Tibial nerve (tissue), 4 donors: ENCODE measurements at regions not wholly inside any gene's neighbourhood (a gene's known extent, or its start where the extent isn't known, plus 50 kb on each side); places are given as distances from the start of the nearest gene placed in this dataset.
"Not testable (repeated sequence)": the region's sequence is repeated elsewhere in the genome, so short reads cannot be mapped to it uniquely, and the experiment has no call there.

Experiments
- DNase-seq, 2 donors: peaks; one replicate each; pipeline ENCODE4 v3.0.0-alpha.2; 2019; ENCODE audit warnings: low spot score in 2 of 2
- H3K27ac ChIP-seq, 4 donors: fragments of 200-600 bp; sonication (generic) in 3 of 4; one replicate each; pipeline ENCODE4 v1.5.1; 2017 to 2019; ENCODE audit warnings: mild to moderate bottlenecking in 1 of 4
- H3K27me3 ChIP-seq, 2 donors: fragments of 200-600 bp; sonication (generic) in 1 of 2; one replicate each; pipeline versions ENCODE4 v1.5.1 to v1.6.0; 2017 to 2019
- H3K36me3 ChIP-seq, 3 donors: fragments of 200-600 bp; sonication (generic); one replicate each; pipeline ENCODE4 v1.5.1; 2018 to 2019
- H3K4me1 ChIP-seq, 4 donors: fragments of 200-600 bp; sonication (generic) in 3 of 4; one replicate each; pipeline ENCODE4 v1.5.1; 2017 to 2019
- H3K4me3 ChIP-seq, 4 donors: fragments of 200-600 bp; sonication (generic) in 3 of 4; one replicate each; pipeline ENCODE4 v1.5.1; 2017 to 2019; ENCODE audit warnings: mild to moderate bottlenecking in 1 of 4, moderate library complexity in 1 of 4
- H3K9me3 ChIP-seq, 4 donors: fragments of 200-600 bp; sonication (generic) in 3 of 4; one replicate each; pipeline ENCODE4 v1.5.1; 2017 to 2019
- CTCF ChIP-seq, 5 experiments: fragments of 200-600 bp in 3 of 5; fragments of 450-650 bp in 2 of 5; sonication (generic) in 3 of 5; IDR thresholded peaks; one replicate each; pipeline ENCODE4 v1.5.1; 2016 to 2019; ENCODE audit warnings: antibody characterized with exemption in 5 of 5, mild to moderate bottlenecking in 3 of 5, moderate library complexity in 2 of 5
- EP300 ChIP-seq, 2 donors: sonication (generic); formaldehyde crosslinking; IDR thresholded peaks; one replicate each; pipeline ENCODE4 v1.6.1; 2017; ENCODE audit warnings: antibody characterized with exemption in 2 of 2, mild to moderate bottlenecking in 1 of 2
- POLR2A ChIP-seq, 2 donors: fragments of 450-650 bp; IDR thresholded peaks; one replicate each; pipeline ENCODE4 v1.6.1; 2017; ENCODE audit warnings: antibody characterized with exemption in 2 of 2, mild to moderate bottlenecking in 2 of 2, moderate library complexity in 2 of 2
- WGBS, 2 donors: methylation state at CpG; one replicate each; pipeline ENCODE4 v1.1.5; 2018; 5-methylcytosine and 5-hydroxymethylcytosine counted together

- Histone ChIP-seq H3K27me3 (no peaks in the 10 kb centered on the region), H3K4me1 (no peaks in the 10 kb centered on the region), H3K36me3 (no peaks in the 10 kb centered on the region), H3K27ac (no peak overlapping the region), H3K4me3 (no peak overlapping the region), H3K9me3 (no peaks in the 10 kb centered on the region)
- WGBS, 2 donors, result 29 to 33% methylated on average over 8 of the region's 8 CpGs
- TF ChIP-seq CTCF (IDR thresholded peaks at IDR 0.05) (no peak), EP300 (IDR thresholded peaks at IDR 0.05) (no peak), POLR2A (IDR thresholded peaks at IDR 0.05) (no peak)
- DNase-seq, result no peak
These were observed 696.3 kb upstream of the SLC35B3 start for GRCh38 chr6:9131616-9132015.

- Histone ChIP-seq H3K4me3 (no peak overlapping the region), H3K27ac (no peak overlapping the region), H3K27me3 (no peaks in the 10 kb centered on the region), H3K9me3 (no peaks in the 10 kb centered on the region), H3K4me1 (no peaks in the 10 kb centered on the region), H3K36me3 (no peaks in the 10 kb centered on the region)
- WGBS, 2 donors, result 28 to 45% methylated on average over 3 of the region's 3 CpGs
- TF ChIP-seq POLR2A (IDR thresholded peaks at IDR 0.05) (no peak), EP300 (IDR thresholded peaks at IDR 0.05) (no peak), CTCF (IDR thresholded peaks at IDR 0.05) (no peak)
- no peak for DNase-seq
These were observed 695.9 kb upstream of the SLC35B3 start for GRCh38 chr6:9131201-9131600.

- Histone ChIP-seq H3K4me3 (no peak overlapping the region), H3K9me3 (no peaks in the 10 kb centered on the region), H3K36me3 (no peaks in the 10 kb centered on the region), H3K27me3 (no peaks in the 10 kb centered on the region), H3K4me1 (no peaks in the 10 kb centered on the region), H3K27ac (no peak overlapping the region)
- TF ChIP-seq EP300 (IDR thresholded peaks at IDR 0.05) (no peak), CTCF (IDR thresholded peaks at IDR 0.05) (no peak), POLR2A (IDR thresholded peaks at IDR 0.05) (no peak)
- 77 to 88% methylated on average over 2 of the region's 2 CpGs for WGBS, 2 donors
- no peak for DNase-seq
These were observed 693.6 kb upstream of the SLC35B3 start for GRCh38 chr6:9128970-9129369.

GRCh38 chr6:9126878-9127560 lies 691.7 kb upstream of the SLC35B3 start:
- no peaks in the 10 kb centered on the region for H3K36me3 ChIP-seq
- no peak overlapping the region for H3K4me3 ChIP-seq
- no peak overlapping the region for H3K27ac ChIP-seq
- H3K9me3 ChIP-seq, result no peaks in the 10 kb centered on the region
- TF ChIP-seq EP300 (IDR thresholded peaks at IDR 0.05) (no peak), POLR2A (IDR thresholded peaks at IDR 0.05) (no peak), CTCF (IDR thresholded peaks at IDR 0.05) (no peak)
- no peaks in the 10 kb centered on the region for H3K27me3 ChIP-seq
- H3K4me1 ChIP-seq, result no peaks in the 10 kb centered on the region
- WGBS, 2 donors, result 51 to 53% methylated on average over 10 of the region's 10 CpGs
- no peak for DNase-seq

GRCh38 chr6:9126034-9126433 lies 690.7 kb upstream of the SLC35B3 start:
- H3K4me1 ChIP-seq, H3K27ac ChIP-seq, H3K27me3 ChIP-seq, H3K4me3 ChIP-seq, H3K36me3 ChIP-seq, H3K9me3 ChIP-seq, DNase-seq: not testable (repeated sequence)
- 90 to 91% methylated on average over 10 of the region's 10 CpGs for WGBS, 2 donors

- H3K4me1 ChIP-seq, result no peaks in the 10 kb centered on the region
- no peak for DNase-seq
- H3K4me3 ChIP-seq, result no peak overlapping the region
- no peak overlapping the region for H3K27ac ChIP-seq
- no peaks in the 10 kb centered on the region for H3K27me3 ChIP-seq
- no peaks in the 10 kb centered on the region for H3K36me3 ChIP-seq
- TF ChIP-seq POLR2A (IDR thresholded peaks at IDR 0.05), result no peak
- no peak for TF ChIP-seq CTCF (IDR thresholded peaks at IDR 0.05)
- no peak for TF ChIP-seq EP300 (IDR thresholded peaks at IDR 0.05)
- no peaks in the 10 kb centered on the region for H3K9me3 ChIP-seq
- 85 to 90% methylated on average over 3 of the region's 3 CpGs for WGBS, 2 donors
These were observed 686.2 kb upstream of the SLC35B3 start for GRCh38 chr6:9121549-9121948.
